CD14-positive monocyte (primary cell): ENCODE measurements at regions not wholly inside any gene's neighbourhood (a gene's known extent, or its start where the extent isn't known, plus 50 kb on each side); places are given as distances from the start of the nearest gene placed in this dataset.

Source experiments
- DNase-seq, 3 donors: peaks; one replicate each; pipeline ENCODE4 v3.0.0-alpha.2; 2011 to 2022
- H2AFZ ChIP-seq: 2 replicates; pipeline ENCODE4 v1.6.0; 2012; ENCODE audit warnings: mild to moderate bottlenecking, low read depth, low read length, inconsistent platforms; ENCODE audit not compliant: insufficient read depth, poor library complexity, severe bottlenecking
- H3K27ac ChIP-seq, 2 donors: 1 replicate in 1 of 2; 2 replicates in 1 of 2; pipeline ENCODE4 v1.5.1; 2012 to 2013; ENCODE audit warnings: low read length in 2 of 2, control low read depth in 1 of 2, inconsistent platforms in 1 of 2, low read depth in 1 of 2, mild to moderate bottlenecking in 1 of 2
- H3K27me3 ChIP-seq, 2 donors: one replicate each; pipeline versions ENCODE4 v1.6.0 to v1.6.1; 2011 to 2013; ENCODE audit warnings: low read length in 2 of 2; ENCODE audit not compliant: control insufficient read depth in 2 of 2, insufficient read depth in 2 of 2
- H3K36me3 ChIP-seq, 2 donors: replicated peaks in 1 of 2; 1 replicate in 1 of 2; 2 replicates in 1 of 2; pipeline versions ENCODE4 v1.5.1 to v1.6.1; 2012 to 2013; ENCODE audit warnings: low read length in 2 of 2, control low read depth in 1 of 2, inconsistent platforms in 1 of 2, mild to moderate bottlenecking in 1 of 2; ENCODE audit not compliant: insufficient read depth in 2 of 2, control insufficient read depth in 1 of 2
- H3K4me1 ChIP-seq, 2 donors: 1 replicate in 1 of 2; 2 replicates in 1 of 2; pipeline versions ENCODE4 v1.5.1 to v1.6.1; 2012 to 2013; ENCODE audit warnings: low read length in 2 of 2, control low read depth in 1 of 2, inconsistent platforms in 1 of 2, mild to moderate bottlenecking in 1 of 2, moderate library complexity in 1 of 2; ENCODE audit not compliant: insufficient read depth in 2 of 2, control insufficient read depth in 1 of 2
- H3K4me2 ChIP-seq: replicated peaks from 2 replicates; pipeline ENCODE3; 2012; ENCODE audit warnings: low read length, moderate library complexity, mild to moderate bottlenecking; ENCODE audit not compliant: poor library complexity, severe bottlenecking; ENCODE audit errors: extremely low read depth
- H3K4me3 ChIP-seq, 3 experiments: fragments of 200-600 bp in 1 of 3; sonication (generic) in 1 of 3; replicated peaks in 1 of 3; 1 replicate in 2 of 3; 2 replicates in 1 of 3; pipeline ENCODE4 v1.5.1; 2011 to 2013; ENCODE audit warnings: low read length in 3 of 3, mild to moderate bottlenecking in 3 of 3, control low read depth in 2 of 3, low read depth in 2 of 3, inconsistent platforms in 1 of 3, moderate library complexity in 1 of 3
- H3K79me2 ChIP-seq: 2 replicates; pipeline ENCODE4 v1.6.0; 2012; ENCODE audit warnings: mild to moderate bottlenecking, control low read depth, inconsistent platforms, low read length, moderate library complexity; ENCODE audit not compliant: insufficient read depth
- H3K9ac ChIP-seq: 2 replicates; pipeline ENCODE4 v1.6.0; 2017; ENCODE audit warnings: low read length, mild to moderate bottlenecking; ENCODE audit not compliant: insufficient read depth, poor library complexity, severe bottlenecking
- H3K9me3 ChIP-seq, 2 donors: replicated peaks in 1 of 2; 1 replicate in 1 of 2; 2 replicates in 1 of 2; pipeline versions ENCODE4 v1.5.1 to v1.6.1; 2012 to 2013; ENCODE audit warnings: low read length in 2 of 2, control low read depth in 1 of 2; ENCODE audit not compliant: control insufficient read depth in 1 of 2, insufficient read depth in 1 of 2
- H4K20me1 ChIP-seq: 2 replicates; pipeline ENCODE4 v1.6.0; 2012; ENCODE audit warnings: mild to moderate bottlenecking, low read length, control low read depth, moderate library complexity; ENCODE audit not compliant: insufficient read depth
- H3K27ac Mint-ChIP-seq, 7 donors: one replicate each; pipeline ENCODE4 v1.8.0; 2020; ENCODE audit warnings: mild to moderate bottlenecking in 7 of 7, mixed read lengths in 7 of 7, moderate library complexity in 6 of 7, inconsistent platforms in 2 of 7
- H3K27me3 Mint-ChIP-seq, 3 donors: one replicate each; pipeline ENCODE4 v1.8.0; 2021 to 2022; ENCODE audit warnings: low read depth in 3 of 3, mild to moderate bottlenecking in 3 of 3, mixed read lengths in 3 of 3, moderate library complexity in 3 of 3, inconsistent platforms in 1 of 3
- H3K36me3 Mint-ChIP-seq, 2 donors: one replicate each; pipeline ENCODE4 v1.8.0; 2020; ENCODE audit warnings: mixed read lengths in 2 of 2, inconsistent platforms in 1 of 2, mild to moderate bottlenecking in 1 of 2
- H3K4me1 Mint-ChIP-seq: one replicate; pipeline ENCODE4 v1.8.0; 2020; ENCODE audit warnings: mild to moderate bottlenecking, mixed read lengths
- H3K4me3 Mint-ChIP-seq, 2 donors: one replicate each; pipeline ENCODE4 v1.8.0; 2020; ENCODE audit warnings: mild to moderate bottlenecking in 2 of 2, mixed read lengths in 2 of 2, moderate library complexity in 1 of 2
- H3K9me3 Mint-ChIP-seq, 7 donors: one replicate each; pipeline ENCODE4 v1.8.0; 2020 to 2022; ENCODE audit warnings: mixed read lengths in 7 of 7, mild to moderate bottlenecking in 6 of 7, moderate library complexity in 6 of 7, inconsistent platforms in 2 of 7
- WGBS: methylation state at CpG from one replicate; pipeline ENCODE4 v1.1.5; 2013; ENCODE audit warnings: missing lambda C conversion rate; ENCODE audit not compliant: insufficient coverage; 5-methylcytosine and 5-hydroxymethylcytosine counted together
- intact Hi-C, 2 donors: fragments of 100-400 bp; cut with micrococcal nuclease; formaldehyde crosslinking; loops; one replicate each; pipeline versions ENCODE4 v1.15.0 to v1.15.1; 2023
- TF ChIP-seq, protein P1 (sequence below): fragments of 200-600 bp; IDR thresholded peaks from one replicate; pipeline ENCODE4 v1.8.0; 2022; ENCODE audit warnings: antibody characterized with exemption, mild to moderate bottlenecking

DNA sequence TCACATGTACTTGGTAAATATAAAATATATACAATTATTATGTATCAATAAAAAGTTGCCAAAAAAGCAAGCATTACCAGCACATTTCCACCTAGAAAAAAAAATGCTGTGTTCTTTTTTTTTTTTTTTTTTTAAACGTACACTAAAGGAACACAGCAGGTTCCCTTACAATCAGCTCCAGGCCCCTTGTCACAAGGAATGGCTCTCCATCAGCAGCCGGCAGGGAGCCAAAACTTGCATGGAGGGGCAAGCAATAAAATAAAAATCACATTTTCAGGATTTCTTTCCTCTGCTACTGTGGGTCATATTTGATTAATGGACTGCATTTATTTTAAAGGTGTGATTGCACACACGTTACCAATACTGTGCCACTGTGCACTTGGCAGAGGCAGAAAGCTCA, 460.3 kb downstream of the GPAT3 start:
- DNase-seq = no peak
- Histone ChIP-seq H3K27ac (no peak overlapping the region), H3K27me3 (no peaks in the 10 kb centered on the region), H3K4me2 (no peak overlapping the region), H3K36me3 (no peaks in the 10 kb centered on the region), H2AFZ (no peak overlapping the region), H3K9me3 (no peaks in the 10 kb centered on the region), H4K20me1 (no peaks in the 10 kb centered on the region), H3K4me3 (no peak overlapping the region), H3K79me2 (no peaks in the 10 kb centered on the region), H3K9ac (no peak overlapping the region), H3K4me1 (no peaks in the 10 kb centered on the region)
- H3K27ac Mint-ChIP-seq = no peak overlapping the region
- TF ChIP-seq, protein P1, sequence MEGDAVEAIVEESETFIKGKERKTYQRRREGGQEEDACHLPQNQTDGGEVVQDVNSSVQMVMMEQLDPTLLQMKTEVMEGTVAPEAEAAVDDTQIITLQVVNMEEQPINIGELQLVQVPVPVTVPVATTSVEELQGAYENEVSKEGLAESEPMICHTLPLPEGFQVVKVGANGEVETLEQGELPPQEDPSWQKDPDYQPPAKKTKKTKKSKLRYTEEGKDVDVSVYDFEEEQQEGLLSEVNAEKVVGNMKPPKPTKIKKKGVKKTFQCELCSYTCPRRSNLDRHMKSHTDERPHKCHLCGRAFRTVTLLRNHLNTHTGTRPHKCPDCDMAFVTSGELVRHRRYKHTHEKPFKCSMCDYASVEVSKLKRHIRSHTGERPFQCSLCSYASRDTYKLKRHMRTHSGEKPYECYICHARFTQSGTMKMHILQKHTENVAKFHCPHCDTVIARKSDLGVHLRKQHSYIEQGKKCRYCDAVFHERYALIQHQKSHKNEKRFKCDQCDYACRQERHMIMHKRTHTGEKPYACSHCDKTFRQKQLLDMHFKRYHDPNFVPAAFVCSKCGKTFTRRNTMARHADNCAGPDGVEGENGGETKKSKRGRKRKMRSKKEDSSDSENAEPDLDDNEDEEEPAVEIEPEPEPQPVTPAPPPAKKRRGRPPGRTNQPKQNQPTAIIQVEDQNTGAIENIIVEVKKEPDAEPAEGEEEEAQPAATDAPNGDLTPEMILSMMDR = no peak
- H3K9me3 Mint-ChIP-seq = no peaks in the 10 kb centered on the region
- no peaks in the 10 kb centered on the region for H3K36me3 Mint-ChIP-seq
- no peaks in the 10 kb centered on the region for H3K4me1 Mint-ChIP-seq
- intact Hi-C loops = no loop called here
- H3K27me3 Mint-ChIP-seq = peaks cover 0 to 1% (median 0%) of the 10 kb centered on the region in 3 donors
- WGBS = 100% methylated on average over 1 of the region's 3 CpGs
- H3K4me3 Mint-ChIP-seq = no peak overlapping the region

DNA sequence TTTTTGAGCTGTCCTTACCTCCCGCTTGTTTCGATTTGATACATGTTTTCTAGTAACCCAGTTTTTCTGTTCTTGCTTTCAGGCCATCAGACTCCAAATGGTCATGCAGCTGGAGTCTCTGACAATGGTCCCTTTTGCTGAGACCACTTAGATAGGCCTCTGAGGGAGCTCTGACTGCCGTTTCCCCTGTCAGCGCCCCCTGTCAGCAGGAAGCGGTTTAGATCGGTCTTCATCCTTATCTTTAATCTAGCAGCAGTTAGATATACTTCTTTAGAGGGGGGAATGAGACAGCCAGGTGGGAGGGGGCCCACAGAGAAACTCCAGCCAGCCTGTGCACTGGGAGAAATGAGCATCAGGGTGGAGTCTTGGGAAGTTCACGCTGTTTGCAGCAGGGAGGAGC, 457.9 kb downstream of the GPAT3 start:
- Histone ChIP-seq H3K79me2 (no peaks in the 10 kb centered on the region), H4K20me1 (no peaks in the 10 kb centered on the region), H2AFZ (no peak overlapping the region), H3K4me1 (no peaks in the 10 kb centered on the region), H3K27me3 (no peaks in the 10 kb centered on the region), H3K27ac (no peak overlapping the region), H3K4me2 (no peak overlapping the region), H3K9ac (no peak overlapping the region), H3K9me3 (peaks cover 0 to 4% of the 10 kb centered on the region in 2 donors), H3K4me3 (no peak overlapping the region), H3K36me3 (no peaks in the 10 kb centered on the region)
- H3K9me3 Mint-ChIP-seq = peaks cover 0 to 6% (median 2%) of the 10 kb centered on the region in 7 donors
- H3K27ac Mint-ChIP-seq = no peak overlapping the region
- DNase-seq = no peak
- H3K4me3 Mint-ChIP-seq = no peak overlapping the region
- peaks cover 0 to 4% (median 0%) of the 10 kb centered on the region in 3 donors for H3K27me3 Mint-ChIP-seq
- no peaks in the 10 kb centered on the region for H3K4me1 Mint-ChIP-seq
- H3K36me3 Mint-ChIP-seq = no peaks in the 10 kb centered on the region
- TF ChIP-seq, protein P1 = no peak
- no CpG with 5 or more reads among the region's 7 CpGs for WGBS
- intact Hi-C loops = no loop called here
